ENCODE measurements at regions not wholly inside any gene's neighbourhood (a gene's known extent, or its start where the extent isn't known, plus 50 kb on each side); places are given as distances from the start of the nearest gene placed in this dataset.

DNA sequence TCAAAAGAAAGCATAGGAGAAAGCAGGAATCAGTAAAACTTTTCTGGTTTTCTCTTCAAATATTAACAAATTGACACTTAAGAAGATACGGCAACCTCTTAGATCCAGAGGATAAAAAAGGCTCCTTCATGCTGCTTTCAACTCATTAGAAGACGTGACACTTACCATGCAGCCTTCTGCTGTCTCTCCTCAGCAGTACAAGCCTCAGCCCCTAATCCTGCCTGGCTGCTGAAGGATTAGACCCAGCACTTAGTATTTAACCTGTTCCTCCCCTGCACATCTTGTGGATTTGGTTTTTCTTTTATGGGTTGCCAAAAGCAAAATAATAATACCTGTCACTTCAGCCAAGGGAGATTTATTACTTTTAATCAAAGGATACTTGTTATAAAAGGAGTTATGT is 108.4 kb downstream of the LYZL1 start:
- DNase-seq (ENCODE audit: low read depth) = no peak

DNA sequence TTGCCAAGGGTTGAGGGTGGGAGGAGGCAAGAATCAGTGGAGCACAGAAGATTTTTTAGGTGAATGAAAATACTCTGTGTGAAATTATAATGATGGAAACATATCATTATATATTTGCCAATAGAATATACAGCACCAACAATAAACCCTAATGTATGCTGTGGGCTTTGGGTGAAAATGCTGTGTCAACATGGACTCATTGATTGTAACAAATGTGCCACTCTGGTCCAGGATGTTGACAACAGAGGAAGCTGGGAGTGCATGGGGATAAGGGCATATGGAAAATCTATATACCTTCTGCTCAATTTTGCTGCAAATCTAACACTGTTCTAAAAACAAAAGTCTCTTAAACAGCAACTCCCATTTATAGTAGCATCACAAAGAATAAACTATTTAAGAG is 114.3 kb downstream of the LYZL1 start:
- DNase-seq (ENCODE audit: low read depth) = no peak

DNA sequence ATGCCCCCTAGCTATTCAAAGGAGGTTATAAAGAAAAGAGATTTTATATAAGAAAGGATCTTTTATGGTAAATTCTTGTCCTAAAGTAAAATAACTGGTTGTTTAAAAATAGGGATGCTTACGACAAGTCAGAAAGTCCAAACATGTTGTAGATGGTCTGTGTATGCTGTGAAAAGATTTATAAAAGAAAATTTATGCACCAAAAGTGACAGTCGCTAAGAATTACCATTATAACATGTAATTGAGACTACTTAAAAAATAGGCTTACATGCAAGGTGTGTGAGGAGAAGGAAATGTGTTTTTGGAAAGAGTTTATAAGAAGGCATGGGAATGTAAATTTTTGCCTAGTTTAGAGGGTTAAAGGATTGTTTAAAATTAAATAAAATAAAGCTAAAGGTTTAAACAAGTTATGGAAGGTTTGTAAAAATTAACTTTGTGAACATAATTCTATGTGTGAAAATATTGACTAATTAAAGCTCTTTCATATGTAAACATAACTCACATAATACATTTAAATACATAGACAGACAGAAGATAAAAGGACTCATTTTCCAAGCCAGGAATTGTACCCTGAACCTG is 118.5 kb downstream of the LYZL1 start:
- no peak for DNase-seq (ENCODE audit: low read depth)

All from amniotic epithelial cell (primary cell).